GM19452 (cell line): ENCODE measurements at regions not wholly inside any gene's neighbourhood (a gene's known extent, or its start where the extent isn't known, plus 50 kb on each side); places are given as distances from the start of the nearest gene placed in this dataset.

Source experiments
- ATAC-seq: cut with Tn5 transposase; IDR thresholded peaks from one replicate; pipeline ENCODE4 v1.9.1; 2021; ENCODE audit not compliant: unreplicated experiment

DNA sequence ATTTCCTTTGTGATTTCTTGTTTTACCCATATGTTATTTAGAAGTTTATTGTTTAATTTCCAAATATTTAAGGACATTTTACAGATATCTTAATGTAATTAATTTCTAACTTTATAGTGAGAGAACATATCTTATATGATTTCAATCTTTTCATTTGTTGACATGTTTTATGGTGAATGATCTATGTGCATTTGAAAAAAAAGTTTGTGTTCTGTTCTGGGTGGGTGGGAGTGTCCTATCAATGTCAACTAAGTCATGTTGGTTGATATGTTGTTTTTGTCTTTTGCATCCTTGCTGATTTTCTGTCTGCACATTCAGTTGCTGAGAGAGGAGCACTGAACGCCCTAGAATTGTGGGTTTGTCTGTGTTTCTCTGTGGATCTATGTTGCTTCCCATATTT, 50.3 kb upstream of the CBFA2T3 start:
- no peak for ATAC-seq

DNA sequence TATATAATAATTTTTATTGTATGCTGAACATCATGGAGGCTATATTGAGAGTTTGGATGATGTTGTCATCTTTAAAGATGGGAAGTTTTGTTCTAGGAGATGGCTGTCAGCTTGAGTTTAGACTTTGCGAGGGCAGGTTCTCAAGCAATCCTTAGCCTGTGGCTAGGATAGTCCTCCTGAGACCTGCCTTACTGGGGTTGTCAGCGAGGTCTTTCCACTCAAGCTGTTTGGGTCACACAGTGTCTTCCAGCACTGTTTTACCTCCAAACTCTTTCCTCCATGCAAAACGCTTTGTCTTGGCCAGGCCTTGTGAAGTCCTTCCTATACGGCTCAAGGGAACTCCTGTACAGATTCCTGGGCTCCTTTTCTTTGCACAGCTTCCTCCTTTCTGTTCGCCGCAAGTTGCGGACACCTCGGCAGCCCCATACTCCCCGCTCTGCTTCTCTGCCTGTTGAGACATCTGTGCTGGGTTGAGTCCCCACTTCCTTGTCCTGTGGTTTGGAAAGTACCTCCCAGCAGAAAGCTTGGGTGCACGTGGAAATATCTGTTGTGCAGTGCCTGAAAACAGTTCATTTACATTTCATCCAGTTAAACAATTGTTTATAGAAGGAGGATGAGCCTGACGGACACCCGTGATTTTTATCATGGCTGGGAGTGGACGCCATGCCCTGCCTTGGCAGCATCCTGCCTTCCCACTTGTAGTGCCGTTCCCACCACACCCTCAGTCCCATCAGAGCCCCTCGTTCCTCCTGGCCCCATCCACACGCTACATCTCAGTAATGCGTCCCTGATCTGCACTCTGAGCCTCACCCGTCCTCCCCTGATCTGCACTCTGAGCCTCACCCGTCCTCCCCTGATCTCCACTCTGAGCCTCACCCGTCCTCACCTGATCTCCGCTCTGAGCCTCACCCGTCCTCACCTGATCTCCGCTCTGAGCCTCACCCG, 55.0 kb upstream of the CBFA2T3 start:
- ATAC-seq: peak; percentile 77

DNA sequence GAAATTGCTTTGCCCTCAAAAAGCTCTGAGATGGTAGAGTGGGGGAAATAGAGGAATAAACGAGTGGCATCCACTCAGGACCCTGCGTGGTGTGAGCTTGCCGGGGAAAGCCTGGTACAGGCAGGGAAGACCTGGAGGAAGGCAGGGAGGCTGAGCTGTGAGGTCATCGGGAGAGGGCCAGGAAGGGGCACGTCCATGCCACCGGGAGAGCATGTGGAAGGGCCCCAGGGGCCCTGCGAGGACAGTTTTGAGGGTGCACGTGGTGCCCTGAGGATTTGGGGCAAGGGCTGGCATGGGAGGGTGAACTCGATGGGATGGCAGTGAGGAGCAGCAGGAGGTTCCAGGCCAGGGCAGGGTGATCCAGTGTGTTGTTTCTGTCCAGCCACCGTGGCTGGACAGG, 56.3 kb upstream of the CBFA2T3 start:
- no peak for ATAC-seq

DNA sequence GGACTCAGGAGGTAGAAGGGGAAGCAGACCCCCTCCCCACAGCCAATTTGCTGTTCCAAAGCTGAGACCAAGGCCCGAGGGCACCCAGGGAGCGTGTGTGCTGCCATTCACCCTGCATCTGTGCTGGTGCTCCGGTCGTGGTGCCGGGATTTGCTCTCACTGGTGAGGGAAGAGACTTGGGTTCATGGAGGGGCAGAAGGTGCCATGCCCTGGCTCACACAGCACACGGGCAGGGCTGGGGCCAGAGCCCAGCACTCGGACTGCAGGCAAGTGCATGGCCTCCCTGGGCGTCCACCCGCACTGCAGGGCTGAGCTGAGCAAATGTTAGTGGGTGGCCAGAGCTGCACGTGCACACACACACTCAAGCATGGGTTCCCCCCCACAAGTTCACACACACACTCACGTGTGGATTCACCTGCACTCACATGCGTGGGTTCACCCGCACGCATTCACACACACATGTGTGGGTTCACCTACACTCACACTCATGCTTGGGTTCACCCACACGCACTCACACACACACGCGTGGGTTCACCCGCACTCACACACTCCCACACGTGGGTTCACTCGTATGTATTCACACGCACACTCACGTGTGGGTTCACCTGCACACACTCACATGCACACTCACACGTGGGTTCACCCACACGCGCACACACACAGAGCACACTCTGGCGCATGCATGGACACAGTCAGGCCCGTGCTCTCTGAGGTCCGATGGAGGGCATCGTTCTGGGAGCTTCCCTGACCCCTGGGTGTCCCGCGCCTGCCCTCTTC, 57.0 kb upstream of the CBFA2T3 start:
- ATAC-seq: no peak

DNA sequence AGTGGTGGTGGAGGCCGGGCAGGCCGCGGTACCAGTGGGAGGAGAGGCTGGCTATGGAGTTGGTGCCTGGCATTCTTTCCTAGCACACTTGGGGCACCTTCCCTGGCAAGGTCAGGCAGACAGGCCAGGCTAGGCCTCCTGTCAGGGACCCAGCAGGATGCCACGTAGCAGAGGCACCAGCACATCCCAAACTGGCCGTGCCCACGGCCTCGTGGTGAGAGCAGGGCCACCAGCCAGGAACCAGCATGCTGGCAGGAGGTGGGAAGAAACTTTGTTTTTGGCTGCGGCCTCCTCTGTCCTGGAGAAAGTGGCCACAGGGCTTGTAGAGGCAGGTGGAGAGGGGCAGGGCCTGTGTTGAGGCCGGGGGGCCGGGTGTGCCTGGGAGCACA, 57.6 kb upstream of the CBFA2T3 start:
- no peak for ATAC-seq

DNA sequence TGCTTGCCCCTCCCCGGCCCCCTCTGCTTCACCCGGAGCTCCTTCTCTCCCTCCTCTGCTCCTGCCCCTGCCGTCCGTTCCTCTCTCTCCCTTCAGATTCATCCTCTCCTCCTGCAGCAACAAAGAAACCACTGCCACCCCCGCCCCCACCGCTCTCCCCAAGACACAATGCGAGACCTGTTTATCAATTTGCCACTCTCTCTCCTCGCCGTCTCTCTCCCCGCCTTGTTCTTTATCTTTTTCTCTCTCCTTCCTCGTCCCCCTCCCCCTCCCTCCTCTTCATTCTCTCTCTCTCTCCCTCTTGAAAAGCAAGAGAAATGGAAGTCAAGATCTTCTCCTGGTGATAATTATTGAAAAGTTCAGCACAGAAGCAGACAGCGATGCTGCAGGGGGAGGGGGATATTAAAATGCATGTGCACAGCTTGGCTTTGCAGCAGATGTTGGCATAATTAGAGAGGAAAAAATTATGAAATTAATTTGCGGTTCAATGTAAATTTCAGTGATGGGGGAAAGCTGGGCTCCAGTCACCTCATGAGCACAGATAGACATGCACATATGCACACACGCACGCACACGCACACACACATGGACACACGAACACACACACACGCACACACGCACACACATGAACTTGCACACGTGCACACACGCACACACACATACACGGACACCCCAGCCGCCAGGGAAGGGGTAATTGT, 58.1 kb upstream of the CBFA2T3 start:
- no peak for ATAC-seq

DNA sequence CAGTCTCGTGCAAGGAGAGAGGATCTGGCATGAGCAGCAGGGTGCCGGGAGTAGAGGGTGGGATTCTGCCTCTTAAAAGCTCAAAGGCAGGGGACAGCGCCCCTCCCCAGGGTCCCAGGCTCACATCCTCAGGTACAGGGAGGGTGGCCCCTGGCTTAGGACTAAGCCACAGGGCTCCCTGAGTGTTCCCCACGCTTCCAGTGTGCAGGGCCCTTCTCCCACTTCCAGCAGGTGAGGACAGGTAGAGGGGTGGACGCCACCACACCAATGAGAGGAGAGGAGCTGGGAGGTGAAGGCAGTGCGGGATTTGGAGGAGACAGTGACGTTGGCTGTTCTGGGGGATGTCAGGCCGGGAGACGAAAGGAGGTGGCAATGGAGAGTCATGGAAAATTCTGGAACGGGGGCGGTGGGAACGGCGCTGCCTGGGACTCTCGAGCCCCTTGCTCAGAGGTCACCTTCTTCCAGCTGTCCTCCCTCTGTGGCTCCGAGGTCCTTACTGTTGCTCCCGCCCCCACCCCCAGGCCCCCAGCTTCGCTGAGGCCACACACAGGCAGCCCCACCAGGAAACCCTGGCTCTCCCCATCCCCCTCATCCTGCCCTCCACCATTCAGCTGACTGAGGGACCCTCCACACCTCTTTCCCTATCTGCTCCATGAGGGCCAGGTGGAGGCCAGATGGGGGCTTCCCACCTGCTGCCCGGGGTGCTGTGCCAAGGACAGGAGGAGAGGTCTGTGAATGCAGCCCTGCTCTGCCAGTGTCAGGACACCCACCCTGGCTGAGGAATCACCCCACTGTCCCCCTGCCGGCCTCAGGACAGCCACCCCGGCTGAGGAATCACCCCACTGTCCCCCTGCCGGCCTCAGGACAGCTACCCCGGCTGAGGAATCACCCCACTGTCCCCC, 57.7 kb upstream of the ACSF3 start:
- ATAC-seq: no peak

DNA sequence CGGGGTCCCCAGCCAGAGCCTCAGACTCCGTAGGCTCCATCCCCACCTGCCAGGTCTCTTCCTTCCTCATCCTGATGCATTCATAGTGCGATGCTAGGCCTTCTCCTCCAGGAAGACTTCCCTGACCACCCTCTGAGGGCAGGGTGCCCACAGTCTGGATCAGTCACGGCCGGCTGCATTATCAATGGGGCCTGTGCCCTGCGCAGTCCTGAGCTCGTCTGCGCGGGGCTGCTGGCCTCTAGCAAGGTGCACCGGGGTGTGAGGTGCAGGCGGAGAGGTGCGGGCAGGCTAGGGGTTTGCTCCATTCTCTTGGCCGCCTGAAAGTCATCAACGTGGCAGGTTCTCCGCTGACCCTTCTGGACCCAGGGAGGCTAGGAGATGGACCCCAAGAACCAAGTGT, 56.9 kb upstream of the ACSF3 start:
- no peak for ATAC-seq

DNA sequence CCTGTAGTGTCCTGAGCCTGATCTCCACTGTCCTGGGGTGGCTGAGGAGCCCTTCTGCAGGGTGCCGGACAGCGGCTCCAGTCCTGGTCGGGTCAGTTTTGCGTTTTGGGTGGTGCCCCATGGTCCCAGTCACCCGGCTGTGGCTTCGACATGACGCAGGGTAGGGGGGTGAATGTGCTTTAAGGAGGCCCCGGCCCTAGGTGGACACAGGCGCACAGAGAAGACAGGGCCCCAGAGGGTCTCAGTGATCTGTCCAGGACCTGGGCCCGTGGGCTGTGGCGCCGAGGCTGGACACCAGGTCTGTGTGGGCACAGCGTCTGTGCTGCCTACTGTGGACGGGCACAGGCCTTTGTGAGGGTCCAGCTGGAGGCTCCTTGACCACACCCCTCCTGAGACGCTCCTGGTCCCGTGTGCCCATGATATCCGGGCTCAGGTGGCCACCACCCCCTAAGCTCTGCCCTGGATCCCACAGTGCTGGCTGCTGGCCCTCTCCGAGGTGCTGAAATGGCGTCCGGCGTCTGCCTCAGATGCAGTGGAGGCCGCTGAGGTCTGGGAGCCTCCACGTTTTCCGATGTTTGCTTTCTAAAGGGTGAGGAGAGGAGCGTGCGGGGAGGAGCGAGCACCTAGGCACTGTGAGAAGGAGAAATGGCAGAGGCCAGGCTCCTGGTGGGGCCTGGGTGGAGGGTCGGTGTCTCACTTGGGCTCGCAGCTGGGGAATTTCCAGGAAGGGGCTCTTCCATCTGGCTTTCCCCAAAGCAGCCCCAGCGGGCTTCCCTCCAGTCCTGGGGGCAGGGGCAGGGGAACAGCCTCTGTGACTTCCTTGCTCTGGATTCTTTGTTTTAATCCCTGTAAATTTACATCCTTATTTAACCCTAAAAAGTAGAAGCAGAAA, 56.1 kb upstream of the ACSF3 start:
- no peak for ATAC-seq

DNA sequence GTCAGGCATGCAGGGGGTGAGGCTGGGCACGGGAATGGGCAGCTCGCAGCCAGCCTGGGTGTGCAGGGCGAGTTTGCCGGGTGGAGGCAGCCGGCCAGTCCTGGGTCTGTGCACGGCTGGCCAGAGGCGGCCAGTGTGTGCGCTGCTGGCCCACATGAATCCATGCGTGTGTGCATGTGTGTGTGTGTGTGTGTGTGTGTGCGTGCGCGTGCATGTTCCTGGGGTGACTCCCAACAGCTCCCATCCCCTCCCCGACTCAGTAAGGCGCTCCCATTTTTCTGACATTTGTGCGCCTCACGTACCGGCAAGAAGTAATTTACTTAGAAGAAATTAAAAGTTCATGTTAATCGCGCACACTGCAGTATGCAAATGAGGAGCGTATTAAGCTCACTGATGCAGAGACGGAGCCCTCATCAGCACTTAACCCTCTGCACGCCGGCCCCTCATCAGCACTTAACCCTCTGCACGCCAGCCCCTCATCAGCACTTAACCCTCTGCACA, 55.4 kb upstream of the ACSF3 start:
- ATAC-seq: no peak

DNA sequence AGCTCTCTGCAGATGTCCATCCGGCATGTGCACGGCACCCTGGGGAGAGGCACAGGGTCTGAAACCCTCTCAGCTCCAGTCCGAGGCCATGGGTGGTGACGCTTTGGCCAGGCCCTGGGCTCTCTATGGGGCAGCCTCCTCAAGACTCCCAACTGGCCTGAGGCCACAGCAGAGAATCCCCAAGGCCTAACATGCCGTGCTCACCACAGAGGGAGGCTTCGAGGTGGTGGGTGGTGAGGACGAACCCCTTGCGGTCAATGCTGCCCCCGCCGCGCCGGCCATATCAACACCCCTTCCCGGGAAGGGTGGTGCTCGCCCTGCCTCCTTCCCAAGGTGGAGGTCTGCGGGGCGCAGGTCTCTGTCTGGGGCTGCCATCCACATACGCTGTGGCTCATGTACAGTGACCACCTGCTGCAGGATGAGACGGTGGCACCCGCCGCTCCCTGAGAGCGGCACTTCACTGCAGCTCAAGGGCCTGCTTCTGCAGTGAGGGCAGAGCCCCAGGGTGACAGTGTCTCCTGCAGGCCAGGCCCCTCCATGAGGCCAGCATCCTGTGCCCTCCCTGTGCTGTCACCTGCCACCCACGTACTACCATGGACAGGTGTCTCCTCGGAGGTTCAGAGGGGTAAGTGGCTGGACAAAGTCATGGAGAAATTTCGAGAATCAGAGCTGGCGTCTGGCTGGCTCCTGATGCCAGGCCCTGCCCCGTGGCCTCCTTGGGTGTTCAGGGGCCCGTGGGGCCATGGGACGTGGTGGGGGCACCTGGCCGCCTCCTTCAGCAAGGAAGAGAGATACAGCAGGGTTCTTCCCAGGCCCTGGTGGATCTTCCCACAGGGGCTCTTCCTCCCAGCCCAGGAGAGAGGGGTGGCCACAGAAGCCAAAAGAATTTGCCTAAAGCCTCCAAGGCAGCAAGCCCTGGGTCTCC, 54.6 kb upstream of the ACSF3 start:
- no peak for ATAC-seq

DNA sequence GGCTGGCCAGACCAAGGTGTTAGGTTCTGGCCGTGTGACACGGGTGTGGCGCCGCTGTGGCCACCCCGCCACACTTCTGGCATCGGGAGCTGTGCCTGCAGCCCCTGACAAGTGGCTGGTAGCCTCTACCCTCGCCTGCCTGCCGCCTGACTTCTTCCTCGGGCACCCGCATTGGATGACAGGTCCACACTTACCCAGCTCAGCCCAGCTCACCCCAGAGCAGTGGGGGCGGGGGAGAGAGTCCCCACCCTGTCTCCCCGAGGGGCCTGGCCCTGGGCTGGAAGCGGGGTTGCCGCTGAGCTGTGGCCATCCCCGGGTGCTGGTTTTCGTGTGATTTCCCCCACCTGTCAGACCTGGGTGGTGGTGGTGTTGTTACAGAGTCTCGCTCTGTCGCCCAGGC, 53.9 kb upstream of the ACSF3 start:
- no peak for ATAC-seq

DNA sequence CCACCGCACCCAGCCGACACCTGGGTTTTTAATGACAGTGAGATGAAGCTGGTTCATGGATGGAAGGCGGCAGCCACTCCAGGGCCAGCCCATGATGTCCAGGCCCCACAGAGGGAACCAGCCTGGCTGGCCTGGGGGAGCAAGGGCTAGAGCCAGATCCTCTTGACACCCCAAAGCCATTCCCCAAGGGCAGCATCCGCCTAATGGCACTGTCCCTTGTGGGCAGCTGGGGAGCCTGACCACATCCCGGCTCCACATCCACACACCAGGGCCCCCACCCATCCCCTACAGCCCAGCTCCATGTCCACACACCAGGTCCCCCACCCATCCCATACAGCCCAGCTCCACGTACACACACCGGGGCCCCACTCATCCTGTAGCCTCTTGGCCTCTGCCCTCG, 53.3 kb upstream of the ACSF3 start:
- ATAC-seq: no peak

DNA sequence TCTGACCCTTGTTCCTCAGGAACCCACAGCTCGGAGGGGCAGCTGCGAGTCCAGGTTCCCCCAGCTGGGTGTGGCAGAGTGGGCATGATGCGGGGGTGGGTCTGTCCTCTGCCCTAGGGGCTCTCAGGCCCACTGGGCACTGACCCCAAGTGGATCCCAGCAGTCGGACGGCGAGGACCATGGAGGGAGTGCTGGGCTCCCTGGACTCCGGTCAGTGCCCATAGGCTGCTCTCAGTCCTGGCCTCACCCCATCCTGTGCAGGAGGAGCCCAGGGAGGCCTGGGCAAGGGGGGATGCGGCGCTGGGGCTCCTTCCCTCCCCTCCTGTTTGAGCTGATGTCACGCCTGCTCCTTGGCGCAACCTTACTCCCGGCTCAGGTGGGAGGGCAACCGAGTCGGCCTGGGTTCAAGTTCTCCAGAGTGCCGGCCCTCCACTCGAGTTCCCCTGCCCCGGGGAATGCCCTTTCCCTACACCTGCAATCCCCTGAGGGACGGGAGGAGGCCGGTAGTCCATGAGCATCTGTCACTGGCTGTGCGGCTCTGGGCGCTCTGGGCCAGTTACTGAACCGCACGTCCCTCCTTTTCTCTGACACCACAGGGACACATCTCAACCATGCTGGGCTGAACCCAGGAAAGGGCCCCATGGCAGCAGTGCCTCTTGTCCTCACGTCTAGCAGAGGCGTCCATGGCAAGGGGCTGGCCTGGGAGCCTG, 52.6 kb upstream of the ACSF3 start:
- ATAC-seq: no peak

DNA sequence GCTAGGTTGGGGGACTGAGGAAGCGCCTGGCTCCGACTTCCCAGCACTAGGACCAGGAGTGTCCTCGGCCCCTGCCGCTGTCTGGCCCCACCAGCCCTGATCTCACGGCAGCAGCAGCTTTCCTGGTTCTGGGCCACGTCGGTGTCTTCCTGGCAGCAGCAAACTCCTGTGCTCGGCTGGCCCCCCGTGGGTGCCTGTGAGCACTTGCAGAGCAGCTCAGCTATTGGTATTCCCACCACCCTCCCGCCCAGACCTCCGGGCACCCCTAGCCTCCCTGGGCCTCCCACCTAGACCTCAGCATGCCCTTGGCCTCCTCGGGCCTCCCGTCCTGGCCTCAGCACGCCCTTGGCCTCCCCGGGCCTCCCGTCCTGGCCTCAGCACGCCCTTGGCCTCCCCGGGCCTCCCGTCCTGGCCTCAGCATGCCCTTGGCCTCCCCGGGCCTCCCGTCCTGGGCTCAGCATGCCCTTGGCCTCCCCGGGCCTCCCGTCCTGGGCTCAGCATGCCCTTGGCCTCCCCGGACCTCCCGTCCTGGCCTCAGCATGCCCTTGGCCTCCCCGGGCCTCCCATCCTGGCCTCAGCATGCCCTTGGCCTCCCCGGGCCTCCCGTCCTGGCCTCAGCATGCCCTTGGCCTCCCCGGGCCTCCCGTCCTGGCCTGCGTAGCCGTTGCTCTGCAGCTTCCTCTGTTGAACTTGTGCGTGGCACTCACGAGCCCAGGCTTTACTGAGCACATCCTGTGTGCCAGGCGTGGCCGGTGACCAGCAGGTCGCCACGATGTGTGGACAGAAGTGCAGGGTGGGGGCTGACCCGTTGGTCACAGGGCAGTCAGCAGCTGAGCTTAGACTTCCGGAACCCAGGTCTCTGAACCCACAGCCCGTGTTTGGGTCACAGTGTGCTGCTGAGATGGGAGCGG, 51.8 kb upstream of the ACSF3 start:
- ATAC-seq: no peak

DNA sequence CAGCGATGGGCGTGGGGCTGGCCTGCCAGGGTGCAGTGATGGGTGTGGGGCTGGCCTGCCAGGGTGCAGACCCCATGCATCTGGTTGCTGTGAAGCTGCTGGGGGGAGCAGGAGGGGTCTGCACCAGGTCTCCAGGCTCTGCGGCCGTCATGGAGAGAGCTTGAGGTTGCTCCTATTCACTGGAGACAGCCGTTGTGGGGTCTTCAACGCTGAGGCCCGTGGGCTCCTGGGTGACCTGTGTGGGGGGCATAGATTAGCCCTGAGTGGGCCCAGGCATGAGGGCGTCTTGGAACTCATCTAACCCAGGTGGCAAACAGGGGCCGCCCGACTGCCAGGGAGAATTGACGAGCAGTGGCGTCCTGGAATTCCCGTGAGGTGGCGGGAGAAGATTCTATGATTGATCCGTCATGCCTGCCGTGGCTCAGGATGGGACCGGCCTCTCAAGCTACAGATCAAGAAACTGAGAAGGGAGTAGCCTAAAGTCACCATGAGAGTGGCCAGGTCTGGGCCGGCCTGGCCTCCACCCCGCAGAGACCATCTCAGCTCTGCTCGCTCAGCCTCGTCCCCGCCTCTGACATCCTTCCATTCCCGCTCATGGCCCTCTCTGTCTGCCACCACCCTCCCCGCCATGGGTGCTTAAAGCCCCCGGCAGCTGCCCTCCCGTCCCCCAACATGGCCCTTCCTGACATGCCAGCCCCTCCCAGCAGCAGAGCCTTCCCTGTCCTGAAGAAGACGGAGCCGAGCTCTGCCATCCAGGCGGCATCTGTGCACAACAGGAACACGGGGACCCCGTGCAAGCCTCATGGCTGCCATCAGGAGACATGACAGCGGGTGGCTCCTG, 50.7 kb upstream of the ACSF3 start:
- ATAC-seq: no peak
